Pancreas (tissue), 10 donors: ENCODE measurements at regions not wholly inside any gene's neighbourhood (a gene's known extent, or its start where the extent isn't known, plus 50 kb on each side); places are given as distances from the start of the nearest gene placed in this dataset.

ENCODE experiments used
- ATAC-seq, 4 donors: fragments of 200-7000 bp; cut with Tn5 transposase; one replicate each; pipeline versions ENCODE4 v1.8.0 to v1.9.1; 2020; ENCODE audit warnings: mild to moderate bottlenecking in 4 of 4, moderate library complexity in 4 of 4
- DNase-seq, 6 donors: peaks; one replicate each; pipeline ENCODE4 v3.0.0-alpha.2; 2020
- FAIRE-seq: peaks from 2 replicates; lab custom pipeline; 2012; peaks lifted over from hg19 to GRCh38; lab: Jason Lieb, UNC
- H3K27ac ChIP-seq, 4 donors: fragments of 200-600 bp; sonication (generic); 1 replicate in 3 of 4; 2 replicates in 1 of 4; pipeline versions ENCODE4 v1.5.0 to v1.8.0; 2020
- H3K27me3 ChIP-seq, 4 donors: fragments of 200-600 bp; one replicate each; pipeline ENCODE4 v1.8.0; 2021
- H3K36me3 ChIP-seq, 3 donors: fragments of 200-600 bp; sonication (generic) in 1 of 3; one replicate each; pipeline versions ENCODE4 v1.5.0 to v1.8.0; 2020 to 2021
- H3K4me1 ChIP-seq, 3 donors: fragments of 200-600 bp; one replicate each; pipeline ENCODE4 v1.8.0; 2021
- H3K4me3 ChIP-seq, 4 donors: fragments of 200-600 bp; sonication (generic) in 2 of 4; one replicate each; pipeline versions ENCODE4 v1.5.0 to v1.8.0; 2020 to 2021
- H3K9me3 ChIP-seq, 4 donors: fragments of 200-600 bp; one replicate each; pipeline ENCODE4 v1.8.0; 2021
- WGBS, 2 donors: extraction: QIAGEN DNeasy Blood & Tissue Kit; methylation state at CpG; one replicate each; pipeline ENCODE4 v1.1.7; 2013; 5-methylcytosine and 5-hydroxymethylcytosine counted together
- intact Hi-C, 3 donors: fragments of 100-400 bp; cut with DNase I; formaldehyde crosslinking; loops; one replicate each; pipeline versions ENCODE4 v1.11.1 to v1.14.2; 2022
- TF ChIP-seq, protein P1 (sequence below), 4 donors: fragments of 200-600 bp; sonication (generic) in 3 of 4; IDR thresholded peaks; one replicate each; pipeline versions ENCODE4 v1.5.0 to v1.8.0; 2021; ENCODE audit warnings: antibody characterized with exemption in 4 of 4
- donor health status: healthy with polysubstance abuse.
- donor health status: DM: no; HTN: no; CAD: no; lungs with moderate emphysema.
- donor health status: DM: no; HTN: no; CAD: no.
- donor health status: control.
- donor health status: control.
- donor health status: Bipolar disorder and iron deficiency.
- donor health status: DM: yes; HTN: yes; CAD: no.
- donor health status: DM: no; HTN: no; CAD: no.
- donor health status: DM: no; HTN: no; CAD: no.
- donor health status: DM: yes; HTN: yes; CAD: no.

DNA sequence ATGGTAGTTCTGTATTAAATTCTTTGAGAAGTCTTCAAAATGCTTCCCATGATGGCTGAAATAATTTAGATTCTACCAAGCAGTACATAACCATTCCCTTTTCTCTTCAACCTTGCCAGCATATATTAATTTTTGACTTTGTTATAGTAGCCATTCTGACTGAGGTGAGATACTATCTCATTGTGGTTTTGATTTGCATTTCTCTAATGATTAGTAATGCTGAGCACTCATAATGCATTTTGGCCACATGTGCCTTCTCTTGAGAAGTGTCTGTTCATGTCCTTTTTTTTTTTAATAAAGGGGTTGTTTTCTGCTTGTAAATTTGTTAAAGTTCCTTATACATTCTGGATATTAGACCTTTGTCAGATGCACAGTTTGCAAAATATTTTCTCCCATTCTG is 173.9 kb downstream of the CALCRL start:
- Histone ChIP-seq H3K27ac (no peak overlapping the region), H3K27me3 (no peaks in the 10 kb centered on the region), H3K36me3 (no peaks in the 10 kb centered on the region), H3K4me3 (no peak overlapping the region), H3K9me3 (no peaks in the 10 kb centered on the region), H3K4me1 (no peaks in the 10 kb centered on the region)
- FAIRE-seq, result no peak
- no peak for ATAC-seq
- TF ChIP-seq, protein P1, sequence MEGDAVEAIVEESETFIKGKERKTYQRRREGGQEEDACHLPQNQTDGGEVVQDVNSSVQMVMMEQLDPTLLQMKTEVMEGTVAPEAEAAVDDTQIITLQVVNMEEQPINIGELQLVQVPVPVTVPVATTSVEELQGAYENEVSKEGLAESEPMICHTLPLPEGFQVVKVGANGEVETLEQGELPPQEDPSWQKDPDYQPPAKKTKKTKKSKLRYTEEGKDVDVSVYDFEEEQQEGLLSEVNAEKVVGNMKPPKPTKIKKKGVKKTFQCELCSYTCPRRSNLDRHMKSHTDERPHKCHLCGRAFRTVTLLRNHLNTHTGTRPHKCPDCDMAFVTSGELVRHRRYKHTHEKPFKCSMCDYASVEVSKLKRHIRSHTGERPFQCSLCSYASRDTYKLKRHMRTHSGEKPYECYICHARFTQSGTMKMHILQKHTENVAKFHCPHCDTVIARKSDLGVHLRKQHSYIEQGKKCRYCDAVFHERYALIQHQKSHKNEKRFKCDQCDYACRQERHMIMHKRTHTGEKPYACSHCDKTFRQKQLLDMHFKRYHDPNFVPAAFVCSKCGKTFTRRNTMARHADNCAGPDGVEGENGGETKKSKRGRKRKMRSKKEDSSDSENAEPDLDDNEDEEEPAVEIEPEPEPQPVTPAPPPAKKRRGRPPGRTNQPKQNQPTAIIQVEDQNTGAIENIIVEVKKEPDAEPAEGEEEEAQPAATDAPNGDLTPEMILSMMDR (IDR thresholded peaks at IDR 0.05), result no peak
- DNase-seq, result no peak
- intact Hi-C loops, result no loop called here

DNA sequence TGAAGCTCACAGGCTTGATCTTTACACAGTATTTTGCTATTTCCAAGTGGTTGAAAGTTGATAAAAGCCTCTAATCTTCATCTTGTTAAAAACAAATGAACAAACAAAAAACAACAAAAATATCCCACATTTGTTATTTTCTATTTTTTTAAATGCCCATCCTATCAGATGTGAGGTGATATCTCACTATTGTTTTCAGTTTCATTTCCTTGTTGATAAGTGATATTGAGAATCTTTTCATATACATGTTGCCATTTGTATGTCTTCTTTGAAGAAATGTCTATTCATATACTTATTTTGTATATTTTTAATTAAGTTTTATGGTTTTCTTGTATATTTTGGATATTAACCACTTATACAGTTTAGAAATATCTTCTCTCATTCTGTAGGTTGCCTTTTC is 175.8 kb downstream of the CALCRL start:
- no peaks in the 10 kb centered on the region for H3K4me1 ChIP-seq
- DNase-seq (no peak), ATAC-seq (no peak), FAIRE-seq (no peak)
- H3K36me3 ChIP-seq, result no peaks in the 10 kb centered on the region
- no peak overlapping the region for H3K27ac ChIP-seq
- H3K4me3 ChIP-seq, result no peak overlapping the region
- H3K9me3 ChIP-seq, result no peaks in the 10 kb centered on the region
- intact Hi-C loops, result no loop called here
- TF ChIP-seq, protein P1 (IDR thresholded peaks at IDR 0.05), result no peak
- H3K27me3 ChIP-seq, result no peaks in the 10 kb centered on the region

DNA sequence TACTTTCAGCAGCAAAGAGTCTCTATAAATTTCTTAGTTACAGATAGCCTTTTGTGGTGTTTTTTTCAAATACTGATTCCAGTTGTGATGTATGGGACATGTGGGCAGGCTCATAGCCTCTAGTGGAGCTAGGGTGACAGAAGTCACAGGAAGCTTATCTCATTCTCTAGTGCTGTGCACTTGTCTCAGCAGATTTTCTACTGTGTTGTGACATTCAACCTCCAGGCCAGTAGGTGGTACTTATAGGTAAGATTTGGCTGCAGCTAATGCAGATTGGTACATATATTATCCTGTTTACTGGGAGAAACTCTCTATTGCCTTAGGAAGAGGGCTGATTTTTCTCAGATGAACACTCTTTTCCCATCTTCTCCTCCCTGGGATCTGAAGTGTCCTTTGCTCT is 176.2 kb downstream of the CALCRL start:
- TF ChIP-seq, protein P1 (IDR thresholded peaks at IDR 0.05), result no peak
- FAIRE-seq (no peak), DNase-seq (no peak), ATAC-seq (no peak)
- Histone ChIP-seq H3K27ac (no peak overlapping the region), H3K4me3 (no peak overlapping the region), H3K27me3 (no peaks in the 10 kb centered on the region), H3K36me3 (no peaks in the 10 kb centered on the region), H3K4me1 (no peaks in the 10 kb centered on the region), H3K9me3 (no peaks in the 10 kb centered on the region)
- intact Hi-C loops, result no loop called here

DNA sequence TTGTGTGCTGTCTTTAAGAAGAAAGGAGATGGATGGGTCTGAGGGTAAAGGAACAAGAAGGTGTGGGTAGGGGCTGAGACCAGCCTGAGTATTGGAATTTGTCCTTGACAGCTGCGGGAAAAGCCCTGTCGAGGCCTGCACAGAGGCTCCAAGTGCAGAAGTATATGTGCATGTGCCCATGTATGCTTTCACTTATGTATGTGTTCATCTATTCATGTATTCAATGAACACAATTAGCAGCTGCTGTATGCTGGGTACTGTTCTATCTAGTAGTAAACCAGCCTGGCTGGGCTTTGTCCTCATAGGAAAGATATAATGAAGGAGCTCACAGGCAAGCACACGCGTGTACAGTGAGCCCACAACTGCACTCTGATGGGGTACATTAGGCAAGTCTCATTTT is 181.4 kb downstream of the CALCRL start:
- no peaks in the 10 kb centered on the region for H3K27me3 ChIP-seq
- TF ChIP-seq, protein P1 (IDR thresholded peaks at IDR 0.05), result no peak
- intact Hi-C loops, result no loop called here
- no peak overlapping the region for H3K4me3 ChIP-seq
- FAIRE-seq (no peak), DNase-seq (no peak), ATAC-seq (no peak)
- H3K36me3 ChIP-seq, result no peaks in the 10 kb centered on the region
- WGBS, 2 donors, result 57 to 64% methylated on average over 4 of the region's 4 CpGs
- H3K27ac ChIP-seq, result no peak overlapping the region
- no peaks in the 10 kb centered on the region for H3K9me3 ChIP-seq
- H3K4me1 ChIP-seq, result no peaks in the 10 kb centered on the region

DNA sequence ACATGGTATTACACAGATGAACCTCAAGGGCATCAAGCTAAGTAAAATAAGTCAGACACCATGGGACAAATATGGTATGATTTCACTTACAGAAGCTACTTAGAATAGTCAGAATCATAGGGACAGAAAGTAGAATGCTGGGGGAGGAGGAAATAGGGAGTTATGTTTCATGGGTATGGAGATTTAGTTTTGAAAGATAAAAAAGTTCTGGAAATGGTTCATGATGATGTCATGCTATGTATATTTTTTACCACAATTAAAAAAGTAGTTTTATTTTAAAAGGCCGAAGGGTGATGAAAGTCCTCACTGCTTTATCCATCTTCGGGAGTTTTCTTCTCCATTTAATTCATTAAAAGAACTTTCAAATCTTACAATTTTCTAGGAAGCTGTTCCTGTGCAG is 181.9 kb downstream of the CALCRL start:
- WGBS, 2 donors, result 68 to 78% methylated on average over 2 of the region's 2 CpGs
- no peaks in the 10 kb centered on the region for H3K4me1 ChIP-seq
- FAIRE-seq (no peak), ATAC-seq (no peak), DNase-seq (no peak)
- H3K27me3 ChIP-seq, result no peaks in the 10 kb centered on the region
- TF ChIP-seq, protein P1 (IDR thresholded peaks at IDR 0.05), result no peak
- H3K4me3 ChIP-seq, result no peak overlapping the region
- H3K27ac ChIP-seq, result no peak overlapping the region
- no peaks in the 10 kb centered on the region for H3K9me3 ChIP-seq
- no peaks in the 10 kb centered on the region for H3K36me3 ChIP-seq
- intact Hi-C loops, result no loop called here
